ENCODE measurements at regions not wholly inside any gene's neighbourhood (a gene's known extent, or its start where the extent isn't known, plus 50 kb on each side); places are given as distances from the start of the nearest gene placed in this dataset.

DNA sequence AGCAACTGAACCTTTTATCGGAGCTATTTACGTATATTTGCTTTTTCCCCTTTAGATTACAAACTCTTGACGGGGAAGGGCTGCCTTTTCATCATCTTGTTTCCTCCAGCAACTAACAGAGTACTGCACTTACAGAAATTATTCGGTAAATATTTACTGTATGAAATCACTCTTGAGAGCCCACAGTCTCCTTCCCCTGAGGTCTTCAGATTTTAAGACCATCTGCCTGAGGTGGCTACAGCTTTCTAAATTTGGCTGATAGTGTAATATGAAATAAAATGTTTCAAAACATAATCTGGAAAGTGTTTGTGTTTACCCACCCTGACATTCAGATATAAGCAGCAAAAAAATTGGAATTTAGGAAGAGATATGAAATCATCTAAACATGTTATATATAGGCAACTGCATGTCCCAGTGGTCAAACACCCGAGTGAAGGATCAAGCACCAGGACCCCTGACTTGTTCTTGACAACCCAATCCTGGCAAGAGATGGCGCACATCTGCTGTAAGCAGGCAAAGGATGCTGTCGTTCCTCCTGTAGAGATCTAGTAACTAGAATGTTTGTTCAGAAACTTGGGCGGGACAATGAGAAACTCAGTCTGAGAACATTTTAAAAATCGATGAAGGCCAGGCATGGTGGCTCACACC, 60.9 kb downstream of the SIPA1L2 start:
- H3K36me3 ChIP-seq (ENCODE audit: control insufficient read depth in 2 of 2, extremely low read depth in 1 of 2, insufficient read depth in 2 of 2, low read length in 2 of 2) = no peaks in the 10 kb centered on the region
- no peaks in the 10 kb centered on the region for H3K9me3 ChIP-seq (ENCODE audit: control insufficient read depth, low read depth, low read length)
- no peak overlapping the region for H2AFZ ChIP-seq (ENCODE audit: control insufficient read depth, low read length)
- no peaks in the 10 kb centered on the region for H3K9me1 ChIP-seq (ENCODE audit: control insufficient read depth, extremely low read depth, insufficient read depth, low read length)
- no peaks in the 10 kb centered on the region for H3K27me3 ChIP-seq (ENCODE audit: control insufficient read depth, extremely low read depth, insufficient read depth, low read length)
- no peaks in the 10 kb centered on the region for H3K4me1 ChIP-seq (ENCODE audit: control insufficient read depth, extremely low read depth, insufficient read depth, low read length)
- no peaks in the 10 kb centered on the region for H3K79me2 ChIP-seq (ENCODE audit: control insufficient read depth, insufficient read depth, low read length)
- DNase-seq (ENCODE audit: low read depth, low spot score) = no peak
- H3K4me2 ChIP-seq (ENCODE audit: control insufficient read depth, extremely low read depth, insufficient read depth, low read depth, low read length) = no peak overlapping the region
- no peak overlapping the region for H3K27ac ChIP-seq (ENCODE audit: control insufficient read depth, insufficient read depth, low read length)
- no peaks in the 10 kb centered on the region for H4K20me1 ChIP-seq (ENCODE audit: control insufficient read depth, extremely low read depth, insufficient read depth, low read length)
- H3K4me3 ChIP-seq (ENCODE audit: control insufficient read depth in 2 of 3, extremely low read depth in 1 of 3, insufficient read depth in 2 of 3, low read depth in 1 of 3, low read length in 3 of 3) = no peak overlapping the region
- TF ChIP-seq EZH2 (IDR thresholded peaks at IDR 0.05; ENCODE audit: low read length) = no peak
- TF ChIP-seq, protein P1, sequence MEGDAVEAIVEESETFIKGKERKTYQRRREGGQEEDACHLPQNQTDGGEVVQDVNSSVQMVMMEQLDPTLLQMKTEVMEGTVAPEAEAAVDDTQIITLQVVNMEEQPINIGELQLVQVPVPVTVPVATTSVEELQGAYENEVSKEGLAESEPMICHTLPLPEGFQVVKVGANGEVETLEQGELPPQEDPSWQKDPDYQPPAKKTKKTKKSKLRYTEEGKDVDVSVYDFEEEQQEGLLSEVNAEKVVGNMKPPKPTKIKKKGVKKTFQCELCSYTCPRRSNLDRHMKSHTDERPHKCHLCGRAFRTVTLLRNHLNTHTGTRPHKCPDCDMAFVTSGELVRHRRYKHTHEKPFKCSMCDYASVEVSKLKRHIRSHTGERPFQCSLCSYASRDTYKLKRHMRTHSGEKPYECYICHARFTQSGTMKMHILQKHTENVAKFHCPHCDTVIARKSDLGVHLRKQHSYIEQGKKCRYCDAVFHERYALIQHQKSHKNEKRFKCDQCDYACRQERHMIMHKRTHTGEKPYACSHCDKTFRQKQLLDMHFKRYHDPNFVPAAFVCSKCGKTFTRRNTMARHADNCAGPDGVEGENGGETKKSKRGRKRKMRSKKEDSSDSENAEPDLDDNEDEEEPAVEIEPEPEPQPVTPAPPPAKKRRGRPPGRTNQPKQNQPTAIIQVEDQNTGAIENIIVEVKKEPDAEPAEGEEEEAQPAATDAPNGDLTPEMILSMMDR (optimal IDR thresholded peaks at IDR 0.05 in 1 of 3, IDR thresholded peaks at IDR 0.05 in 1 of 3, conservative IDR thresholded peaks at IDR 0.05 in 1 of 3; ENCODE audit: extremely low read depth in 1 of 3, insufficient read depth in 2 of 3, low read length in 3 of 3) = no peak
- dilution Hi-C loops (cut with MboI; ENCODE audit: extremely low pct_ligation_motif_present, low sequenced_read_pairs) = no loop called here
- no peak overlapping the region for H3K9ac ChIP-seq (ENCODE audit: control insufficient read depth, extremely low read depth, insufficient read depth, low read length)
- no peak for FAIRE-seq

DNA sequence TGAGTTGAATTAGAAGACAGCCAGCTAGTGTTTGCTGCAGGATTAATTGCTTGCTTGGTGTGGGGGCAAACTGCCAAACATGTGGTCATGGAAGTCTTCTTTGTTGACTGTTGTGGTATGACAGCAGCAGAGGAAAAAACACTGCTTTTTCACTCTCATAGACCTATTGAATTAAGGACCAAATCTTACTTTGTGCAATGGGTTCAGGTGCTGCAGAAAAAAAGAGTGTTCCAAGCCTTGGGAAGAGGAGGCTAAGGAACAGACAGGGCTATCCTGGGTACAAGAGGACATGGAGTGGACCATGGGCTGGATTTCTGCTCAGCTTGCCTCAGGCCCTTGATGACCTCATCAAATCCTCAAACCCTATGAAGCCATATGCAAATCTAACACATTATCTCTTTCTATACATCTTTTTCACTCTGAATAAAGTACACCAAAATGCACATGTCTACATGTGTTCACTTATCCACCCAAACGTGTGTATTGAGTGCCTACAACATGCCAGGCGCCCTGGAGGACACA, 61.5 kb downstream of the SIPA1L2 start:
- no peaks in the 10 kb centered on the region for H3K4me1 ChIP-seq (ENCODE audit: control insufficient read depth, extremely low read depth, insufficient read depth, low read length)
- no peaks in the 10 kb centered on the region for H3K36me3 ChIP-seq (ENCODE audit: control insufficient read depth in 2 of 2, extremely low read depth in 1 of 2, insufficient read depth in 2 of 2, low read length in 2 of 2)
- DNase-seq (ENCODE audit: low read depth, low spot score) (no peak), FAIRE-seq (no peak)
- H3K9me1 ChIP-seq (ENCODE audit: control insufficient read depth, extremely low read depth, insufficient read depth, low read length) = no peaks in the 10 kb centered on the region
- H3K4me3 ChIP-seq (ENCODE audit: control insufficient read depth in 2 of 3, extremely low read depth in 1 of 3, insufficient read depth in 2 of 3, low read depth in 1 of 3, low read length in 3 of 3) = no peak overlapping the region
- dilution Hi-C loops (cut with MboI; ENCODE audit: extremely low pct_ligation_motif_present, low sequenced_read_pairs) = no loop called here
- H3K79me2 ChIP-seq (ENCODE audit: control insufficient read depth, insufficient read depth, low read length) = no peaks in the 10 kb centered on the region
- TF ChIP-seq, protein P1 (optimal IDR thresholded peaks at IDR 0.05 in 1 of 3, IDR thresholded peaks at IDR 0.05 in 1 of 3, conservative IDR thresholded peaks at IDR 0.05 in 1 of 3; ENCODE audit: extremely low read depth in 1 of 3, insufficient read depth in 2 of 3, low read length in 3 of 3) = no peak
- H3K4me2 ChIP-seq (ENCODE audit: control insufficient read depth, extremely low read depth, insufficient read depth, low read depth, low read length) = no peak overlapping the region
- no peak overlapping the region for H2AFZ ChIP-seq (ENCODE audit: control insufficient read depth, low read length)
- no peak overlapping the region for H3K9ac ChIP-seq (ENCODE audit: control insufficient read depth, extremely low read depth, insufficient read depth, low read length)
- no peaks in the 10 kb centered on the region for H3K9me3 ChIP-seq (ENCODE audit: control insufficient read depth, low read depth, low read length)
- no peaks in the 10 kb centered on the region for H3K27me3 ChIP-seq (ENCODE audit: control insufficient read depth, extremely low read depth, insufficient read depth, low read length)
- H4K20me1 ChIP-seq (ENCODE audit: control insufficient read depth, extremely low read depth, insufficient read depth, low read length) = no peaks in the 10 kb centered on the region
- no peak overlapping the region for H3K27ac ChIP-seq (ENCODE audit: control insufficient read depth, insufficient read depth, low read length)

All from keratinocyte (primary cell).